ENCODE measurements at regions not wholly inside any gene's neighbourhood (a gene's known extent, or its start where the extent isn't known, plus 50 kb on each side); places are given as distances from the start of the nearest gene placed in this dataset.

GRCh38 chr4:30882995-30883675 is 163.0 kb downstream of the PCDH7 start:
- Histone ChIP-seq H3K27ac (no peak overlapping the region), H3K9me2 (replicated peaks; ENCODE audit: insufficient read depth) (no peaks in the 10 kb centered on the region), H3K4me1 (ENCODE audit: insufficient read depth) (no peaks in the 10 kb centered on the region), H4K20me1 (ENCODE audit: insufficient read depth, poor library complexity, severe bottlenecking) (no peaks in the 10 kb centered on the region), H2AFZ (no peak overlapping the region), H3K4me3 (no peak overlapping the region), H3K9me3 (ENCODE audit: low read depth) (no peaks in the 10 kb centered on the region), H3K36me3 (replicated peaks; ENCODE audit: insufficient read depth, low read depth) (no peaks in the 10 kb centered on the region), H3K4me2 (no peak overlapping the region), H3K27me3 (no peaks in the 10 kb centered on the region), H3K79me2 (no peaks in the 10 kb centered on the region)
- TF ChIP-seq EZH2 (IDR thresholded peaks at IDR 0.05; ENCODE audit: borderline replicate concordance) (no peak), EZH2phosphoT487 (IDR thresholded peaks at IDR 0.05; ENCODE audit: low read depth, severe bottlenecking, unreplicated experiment) (no peak), CTCF (IDR thresholded peaks at IDR 0.05; ENCODE audit: poor library complexity) (no peak)
- 77% methylated on average over 7 of the region's 7 CpGs for WGBS (ENCODE audit: low lambda C conversion rate, missing lambda C conversion rate)
- no peak for DNase-seq (ENCODE audit: low spot score)

- Histone ChIP-seq H4K20me1 (ENCODE audit: insufficient read depth, poor library complexity, severe bottlenecking) (no peaks in the 10 kb centered on the region), H3K27me3 (no peaks in the 10 kb centered on the region), H3K9me2 (replicated peaks; ENCODE audit: insufficient read depth) (no peaks in the 10 kb centered on the region), H3K4me3 (no peak overlapping the region), H3K27ac (peak overlapping the region; percentile 56), H3K9me3 (ENCODE audit: low read depth) (no peaks in the 10 kb centered on the region), H2AFZ (no peak overlapping the region), H3K4me1 (ENCODE audit: insufficient read depth) (peaks cover 10% of the 10 kb centered on the region), H3K79me2 (no peaks in the 10 kb centered on the region), H3K4me2 (peak overlapping the region; percentile 63), H3K36me3 (replicated peaks; ENCODE audit: insufficient read depth, low read depth) (no peaks in the 10 kb centered on the region)
- DNase-seq (ENCODE audit: low spot score): peak; percentile 28
- TF ChIP-seq EZH2 (IDR thresholded peaks at IDR 0.05; ENCODE audit: borderline replicate concordance): no peak
- 21% methylated on average over 10 of the region's 10 CpGs for WGBS (ENCODE audit: low lambda C conversion rate, missing lambda C conversion rate)
Observed at GRCh38 chr4:30901461-30902451, 181.6 kb downstream of the PCDH7 start.

- no peak for DNase-seq (ENCODE audit: low spot score)
- no peaks in the 10 kb centered on the region for H3K9me3 ChIP-seq (ENCODE audit: low read depth)
- H3K4me1 ChIP-seq (ENCODE audit: insufficient read depth): peaks cover 10% of the 10 kb centered on the region
- no peak overlapping the region for H3K4me2 ChIP-seq
- no peak overlapping the region for H2AFZ ChIP-seq
- H3K27ac ChIP-seq: peak overlapping the region; percentile 31
- TF ChIP-seq EZH2 (IDR thresholded peaks at IDR 0.05; ENCODE audit: borderline replicate concordance) (no peak), CTCF (IDR thresholded peaks at IDR 0.05; ENCODE audit: poor library complexity) (no peak), EZH2phosphoT487 (IDR thresholded peaks at IDR 0.05; ENCODE audit: low read depth, severe bottlenecking, unreplicated experiment) (no peak)
- no peaks in the 10 kb centered on the region for H3K36me3 ChIP-seq (replicated peaks; ENCODE audit: insufficient read depth, low read depth)
- H3K9me2 ChIP-seq (replicated peaks; ENCODE audit: insufficient read depth): no peaks in the 10 kb centered on the region
- H3K27me3 ChIP-seq: no peaks in the 10 kb centered on the region
- no peaks in the 10 kb centered on the region for H4K20me1 ChIP-seq (ENCODE audit: insufficient read depth, poor library complexity, severe bottlenecking)
- no peaks in the 10 kb centered on the region for H3K79me2 ChIP-seq
- no peak overlapping the region for H3K4me3 ChIP-seq
Observed at GRCh38 chr4:30903502-30904214, 183.5 kb downstream of the PCDH7 start.
